Liver (tissue), 8 donors: ENCODE measurements at regions not wholly inside any gene's neighbourhood (a gene's known extent, or its start where the extent isn't known, plus 50 kb on each side); places are given as distances from the start of the nearest gene placed in this dataset.

ENCODE experiments used
- DNase-seq: peaks from one replicate; pipeline ENCODE4 v3.0.0-alpha.2; 2017; ENCODE audit warnings: low spot score
- H3K27ac ChIP-seq, 2 donors: one replicate each; pipeline ENCODE4 v1.7.0; 2013; ENCODE audit warnings: inconsistent platforms in 2 of 2, low read length in 2 of 2, control low read depth in 1 of 2, low read depth in 1 of 2, mild to moderate bottlenecking in 1 of 2
- H3K27me3 ChIP-seq, 4 donors: one replicate each; pipeline versions ENCODE4 v1.6.1 to v1.7.0; 2013; ENCODE audit warnings: low read length in 3 of 4, inconsistent platforms in 1 of 4, mild to moderate bottlenecking in 1 of 4, moderate library complexity in 1 of 4; ENCODE audit not compliant: control insufficient read depth in 4 of 4, insufficient read depth in 4 of 4
- H3K36me3 ChIP-seq, 4 donors: one replicate each; pipeline versions ENCODE4 v1.6.1 to v1.7.0; 2013; ENCODE audit warnings: low read length in 3 of 4, mild to moderate bottlenecking in 3 of 4, low read depth in 1 of 4, moderate library complexity in 1 of 4; ENCODE audit not compliant: control insufficient read depth in 4 of 4, insufficient read depth in 3 of 4
- H3K4me1 ChIP-seq, 4 donors: one replicate each; pipeline versions ENCODE4 v1.6.1 to v1.7.0; 2013; ENCODE audit warnings: low read length in 3 of 4, mild to moderate bottlenecking in 3 of 4, moderate library complexity in 1 of 4; ENCODE audit not compliant: control insufficient read depth in 4 of 4, insufficient read depth in 4 of 4
- H3K4me3 ChIP-seq, 3 donors: one replicate each; pipeline versions ENCODE4 v1.6.1 to v1.7.0; 2013; ENCODE audit warnings: low read length in 3 of 3, control low read depth in 1 of 3, low read depth in 1 of 3, mild to moderate bottlenecking in 1 of 3
- H3K9ac ChIP-seq, 2 donors: one replicate each; pipeline ENCODE4 v1.7.0; 2013; ENCODE audit warnings: low read length in 2 of 2, mild to moderate bottlenecking in 2 of 2, moderate library complexity in 2 of 2, control low read depth in 1 of 2, low read depth in 1 of 2
- H3K9me3 ChIP-seq, 4 donors: one replicate each; pipeline versions ENCODE4 v1.6.1 to v1.7.0; 2013; ENCODE audit warnings: low read length in 3 of 4; ENCODE audit not compliant: control insufficient read depth in 4 of 4
- FOXA1 ChIP-seq: IDR thresholded peaks from 2 replicates; pipeline ENCODE4 v1.6.1; 2016; ENCODE audit warnings: antibody characterized with exemption
- FOXA2 ChIP-seq: IDR thresholded peaks from 2 replicates; pipeline ENCODE4 v1.6.1; 2016; ENCODE audit warnings: antibody characterized with exemption
- GABPA ChIP-seq, 2 donors: IDR thresholded peaks in 1 of 2; conservative IDR thresholded peaks in 1 of 2; 2 replicates each; pipeline ENCODE4 v1.6.1; 2016; ENCODE audit warnings: antibody characterized with exemption in 2 of 2, mild to moderate bottlenecking in 1 of 2, moderate library complexity in 1 of 2
- HNF4A ChIP-seq, 2 donors: conservative IDR thresholded peaks; 2 replicates each; pipeline ENCODE4 v1.6.1; 2016; ENCODE audit warnings: antibody characterized with exemption in 2 of 2, mild to moderate bottlenecking in 2 of 2
- HNF4G ChIP-seq: IDR thresholded peaks from 2 replicates; pipeline ENCODE4 v1.6.1; 2016; ENCODE audit warnings: antibody characterized with exemption
- NR2F2 ChIP-seq: IDR thresholded peaks from 2 replicates; pipeline ENCODE4 v1.6.1; 2016; ENCODE audit warnings: antibody characterized with exemption
- RAD21 ChIP-seq, 2 donors: IDR thresholded peaks; 2 replicates each; pipeline ENCODE4 v1.6.1; 2016; ENCODE audit warnings: antibody characterized with exemption in 2 of 2, mild to moderate bottlenecking in 2 of 2
- RXRA ChIP-seq, 2 donors: IDR thresholded peaks; 2 replicates each; pipeline ENCODE4 v1.6.1; 2017 to 2018; ENCODE audit warnings: antibody characterized with exemption in 2 of 2, mild to moderate bottlenecking in 1 of 2
- SP1 ChIP-seq: IDR thresholded peaks from 2 replicates; pipeline ENCODE4 v1.6.1; 2018; ENCODE audit warnings: antibody characterized with exemption, mild to moderate bottlenecking
- TAF1 ChIP-seq: conservative IDR thresholded peaks from 2 replicates; pipeline ENCODE4 v1.6.1; 2016; ENCODE audit warnings: antibody characterized with exemption, mild to moderate bottlenecking
- YY1 ChIP-seq: IDR thresholded peaks from 2 replicates; pipeline ENCODE4 v1.6.1; 2016; ENCODE audit warnings: antibody characterized with exemption, mild to moderate bottlenecking
- WGBS: extraction: QIAGEN DNeasy Blood & Tissue Kit; methylation state at CpG from one replicate; pipeline ENCODE4 v1.1.7; 2013; 5-methylcytosine and 5-hydroxymethylcytosine counted together
- TF ChIP-seq, protein P1 (sequence below): fragments of 150-350 bp; IDR thresholded peaks from 2 replicates; pipeline ENCODE4 v1.5.1; 2017; ENCODE audit warnings: improper control_type of control experiment, low read depth, low read length; ENCODE audit not compliant: missing input control
- TF ChIP-seq, protein P2 (sequence below): IDR thresholded peaks from 2 replicates; pipeline ENCODE4 v1.6.1; 2016; ENCODE audit warnings: antibody characterized with exemption
- TF ChIP-seq, protein P3 (sequence below): IDR thresholded peaks from 2 replicates; pipeline ENCODE4 v1.6.1; 2016; ENCODE audit warnings: antibody characterized with exemption, mild to moderate bottlenecking
- TF ChIP-seq, protein P4 (sequence below): IDR thresholded peaks from 2 replicates; pipeline ENCODE4 v1.6.1; 2016; ENCODE audit warnings: antibody characterized with exemption
- donor health status: healthy.
- donor health status: healthy.
- donor health status: healthy.
- donor health status: healthy.
- donor health status: healthy.

DNA sequence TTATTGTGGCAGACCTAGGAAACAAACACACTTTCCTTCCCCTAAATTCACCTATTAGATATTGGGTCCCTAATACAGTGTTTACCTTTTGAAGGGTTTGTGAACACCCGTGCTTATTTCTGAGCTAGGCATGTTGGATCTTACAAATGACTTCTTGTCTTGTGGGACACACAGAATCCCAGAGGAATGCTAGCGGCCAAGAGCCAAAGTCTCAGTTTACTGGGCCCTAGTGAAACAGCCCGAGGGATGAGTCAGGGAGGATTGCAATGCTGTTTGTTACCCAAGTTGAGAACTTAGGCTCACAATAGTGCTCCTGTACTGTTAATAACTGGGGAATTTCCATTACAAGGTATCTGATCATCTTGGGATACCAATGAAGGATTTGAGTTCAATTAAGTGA lies 100.1 kb upstream of the AKT3 start:
- Histone ChIP-seq H3K36me3 (no peaks in the 10 kb centered on the region), H3K27me3 (peaks cover 0 to 4% (median 0%) of the 10 kb centered on the region in 4 donors), H3K9ac (no peak overlapping the region), H3K9me3 (no peaks in the 10 kb centered on the region), H3K4me1 (no peaks in the 10 kb centered on the region), H3K27ac (no peak overlapping the region), H3K4me3 (no peak overlapping the region)
- WGBS, result 77% methylated on average over 3 of the region's 3 CpGs
- TF ChIP-seq FOXA2 (no peak), TAF1 (no peak)
- DNase-seq, result no peak

DNA sequence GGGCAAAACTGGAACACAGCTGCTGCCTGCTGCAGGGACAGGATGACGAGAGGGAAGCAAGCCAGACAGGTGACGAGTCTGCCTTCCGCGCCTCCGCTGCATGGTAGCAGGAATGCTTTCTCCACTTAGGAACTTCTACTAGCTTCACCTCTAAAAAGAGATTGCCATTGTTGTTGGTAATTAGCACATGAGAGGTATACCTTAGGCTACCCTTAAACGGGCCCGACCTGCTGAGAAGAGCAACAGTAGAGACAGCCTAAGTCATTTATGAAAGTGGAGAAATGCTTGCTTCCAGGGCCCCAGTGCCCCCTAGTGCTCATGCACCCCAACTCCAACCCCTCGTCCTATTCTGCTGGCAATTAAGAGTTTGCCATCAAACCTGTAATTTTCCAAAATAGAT lies 96.9 kb upstream of the AKT3 start:
- H3K36me3 ChIP-seq, result no peaks in the 10 kb centered on the region
- H3K27me3 ChIP-seq, result peaks cover 0 to 4% (median 2%) of the 10 kb centered on the region in 4 donors
- H3K4me1 ChIP-seq, result no peaks in the 10 kb centered on the region
- no peaks in the 10 kb centered on the region for H3K9me3 ChIP-seq
- no peak for DNase-seq
- H3K27ac ChIP-seq, result no peak overlapping the region
- 83% methylated on average over 8 of the region's 8 CpGs for WGBS
- H3K9ac ChIP-seq, result no peak overlapping the region
- TF ChIP-seq TAF1 (no peak), YY1 (no peak), RAD21 (IDR thresholded peaks at IDR 0.05) (peak; percentile 34 to 60), FOXA1 (no peak), HNF4G (no peak)
- TF ChIP-seq, protein P1, sequence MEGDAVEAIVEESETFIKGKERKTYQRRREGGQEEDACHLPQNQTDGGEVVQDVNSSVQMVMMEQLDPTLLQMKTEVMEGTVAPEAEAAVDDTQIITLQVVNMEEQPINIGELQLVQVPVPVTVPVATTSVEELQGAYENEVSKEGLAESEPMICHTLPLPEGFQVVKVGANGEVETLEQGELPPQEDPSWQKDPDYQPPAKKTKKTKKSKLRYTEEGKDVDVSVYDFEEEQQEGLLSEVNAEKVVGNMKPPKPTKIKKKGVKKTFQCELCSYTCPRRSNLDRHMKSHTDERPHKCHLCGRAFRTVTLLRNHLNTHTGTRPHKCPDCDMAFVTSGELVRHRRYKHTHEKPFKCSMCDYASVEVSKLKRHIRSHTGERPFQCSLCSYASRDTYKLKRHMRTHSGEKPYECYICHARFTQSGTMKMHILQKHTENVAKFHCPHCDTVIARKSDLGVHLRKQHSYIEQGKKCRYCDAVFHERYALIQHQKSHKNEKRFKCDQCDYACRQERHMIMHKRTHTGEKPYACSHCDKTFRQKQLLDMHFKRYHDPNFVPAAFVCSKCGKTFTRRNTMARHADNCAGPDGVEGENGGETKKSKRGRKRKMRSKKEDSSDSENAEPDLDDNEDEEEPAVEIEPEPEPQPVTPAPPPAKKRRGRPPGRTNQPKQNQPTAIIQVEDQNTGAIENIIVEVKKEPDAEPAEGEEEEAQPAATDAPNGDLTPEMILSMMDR, result peak; percentile 29
- TF ChIP-seq, protein P2, sequence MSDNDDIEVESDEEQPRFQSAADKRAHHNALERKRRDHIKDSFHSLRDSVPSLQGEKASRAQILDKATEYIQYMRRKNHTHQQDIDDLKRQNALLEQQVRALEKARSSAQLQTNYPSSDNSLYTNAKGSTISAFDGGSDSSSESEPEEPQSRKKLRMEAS, result no peak
- H3K4me3 ChIP-seq, result no peak overlapping the region

DNA sequence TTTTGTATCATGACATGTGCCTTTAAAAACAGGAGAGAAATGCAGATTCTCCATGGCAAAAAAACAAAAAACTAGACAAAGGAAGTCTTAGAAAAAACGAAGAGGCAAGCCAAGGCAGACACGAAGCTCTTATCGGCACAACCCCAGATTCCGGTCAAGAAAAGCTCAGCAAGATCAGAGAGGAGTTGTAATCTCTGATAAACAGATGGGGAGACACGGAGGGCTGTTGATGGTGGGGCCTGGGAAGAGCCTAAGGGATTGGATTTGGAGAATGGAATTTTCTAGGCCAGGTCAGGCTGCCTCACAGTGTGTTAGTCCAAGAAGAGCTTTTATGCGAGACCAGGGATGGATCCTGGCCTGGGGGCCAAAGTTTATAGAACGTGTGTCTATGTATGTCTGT lies 96.2 kb upstream of the AKT3 start:
- Histone ChIP-seq H3K9ac (no peak overlapping the region), H3K4me1 (no peaks in the 10 kb centered on the region), H3K9me3 (no peaks in the 10 kb centered on the region), H3K4me3 (no peak overlapping the region), H3K27ac (no peak overlapping the region), H3K27me3 (peaks cover 0 to 6% (median 2%) of the 10 kb centered on the region in 4 donors), H3K36me3 (no peaks in the 10 kb centered on the region)
- no peak for DNase-seq
- whole genome bisulfite sequencing, result 65% methylated on average over 7 of the region's 7 CpGs
- no peak for TF ChIP-seq HNF4A (conservative IDR thresholded peaks at IDR 0.05)
- no peak for TF ChIP-seq FOXA1
- no peak for TF ChIP-seq NR2F2

DNA sequence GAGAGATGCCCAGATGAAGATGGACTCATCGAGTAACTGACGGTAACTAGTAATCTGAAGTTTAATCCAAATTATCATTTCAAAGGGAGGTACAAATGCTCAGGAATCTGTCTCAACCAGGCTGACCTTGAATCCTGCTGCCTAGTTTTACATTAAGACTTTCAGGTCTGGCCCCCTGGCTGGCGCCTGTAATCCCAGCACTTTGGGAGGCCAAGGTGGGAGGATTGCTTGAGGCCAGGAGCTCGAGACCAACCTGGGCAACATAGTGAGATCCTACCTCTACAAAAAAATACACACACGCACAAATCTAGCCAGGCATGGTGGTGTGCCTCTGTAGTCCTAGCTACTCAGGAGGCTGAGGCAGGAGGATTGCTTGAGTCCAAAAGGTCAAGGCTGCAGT lies 95.7 kb upstream of the AKT3 start:
- peaks cover 0 to 11% (median 2%) of the 10 kb centered on the region in 4 donors for H3K27me3 ChIP-seq
- TF ChIP-seq RXRA (IDR thresholded peaks at IDR 0.05) (no peak), GABPA (IDR thresholded peaks at IDR 0.05 in 1 of 2, conservative IDR thresholded peaks at IDR 0.05 in 1 of 2) (no peak), NR2F2 (no peak), HNF4G (no peak), SP1 (no peak)
- TF ChIP-seq, protein P1, result no peak
- TF ChIP-seq, protein P3, sequence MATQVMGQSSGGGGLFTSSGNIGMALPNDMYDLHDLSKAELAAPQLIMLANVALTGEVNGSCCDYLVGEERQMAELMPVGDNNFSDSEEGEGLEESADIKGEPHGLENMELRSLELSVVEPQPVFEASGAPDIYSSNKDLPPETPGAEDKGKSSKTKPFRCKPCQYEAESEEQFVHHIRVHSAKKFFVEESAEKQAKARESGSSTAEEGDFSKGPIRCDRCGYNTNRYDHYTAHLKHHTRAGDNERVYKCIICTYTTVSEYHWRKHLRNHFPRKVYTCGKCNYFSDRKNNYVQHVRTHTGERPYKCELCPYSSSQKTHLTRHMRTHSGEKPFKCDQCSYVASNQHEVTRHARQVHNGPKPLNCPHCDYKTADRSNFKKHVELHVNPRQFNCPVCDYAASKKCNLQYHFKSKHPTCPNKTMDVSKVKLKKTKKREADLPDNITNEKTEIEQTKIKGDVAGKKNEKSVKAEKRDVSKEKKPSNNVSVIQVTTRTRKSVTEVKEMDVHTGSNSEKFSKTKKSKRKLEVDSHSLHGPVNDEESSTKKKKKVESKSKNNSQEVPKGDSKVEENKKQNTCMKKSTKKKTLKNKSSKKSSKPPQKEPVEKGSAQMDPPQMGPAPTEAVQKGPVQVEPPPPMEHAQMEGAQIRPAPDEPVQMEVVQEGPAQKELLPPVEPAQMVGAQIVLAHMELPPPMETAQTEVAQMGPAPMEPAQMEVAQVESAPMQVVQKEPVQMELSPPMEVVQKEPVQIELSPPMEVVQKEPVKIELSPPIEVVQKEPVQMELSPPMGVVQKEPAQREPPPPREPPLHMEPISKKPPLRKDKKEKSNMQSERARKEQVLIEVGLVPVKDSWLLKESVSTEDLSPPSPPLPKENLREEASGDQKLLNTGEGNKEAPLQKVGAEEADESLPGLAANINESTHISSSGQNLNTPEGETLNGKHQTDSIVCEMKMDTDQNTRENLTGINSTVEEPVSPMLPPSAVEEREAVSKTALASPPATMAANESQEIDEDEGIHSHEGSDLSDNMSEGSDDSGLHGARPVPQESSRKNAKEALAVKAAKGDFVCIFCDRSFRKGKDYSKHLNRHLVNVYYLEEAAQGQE, result no peak
- TF ChIP-seq, protein P4, sequence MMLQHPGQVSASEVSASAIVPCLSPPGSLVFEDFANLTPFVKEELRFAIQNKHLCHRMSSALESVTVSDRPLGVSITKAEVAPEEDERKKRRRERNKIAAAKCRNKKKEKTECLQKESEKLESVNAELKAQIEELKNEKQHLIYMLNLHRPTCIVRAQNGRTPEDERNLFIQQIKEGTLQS, result no peak
- H3K4me1 ChIP-seq, result no peaks in the 10 kb centered on the region
- peaks cover 0 to under 1% (median 0%) of the 10 kb centered on the region in 4 donors for H3K9me3 ChIP-seq
- H3K9ac ChIP-seq, result no peak overlapping the region
- no peaks in the 10 kb centered on the region for H3K36me3 ChIP-seq
- H3K4me3 ChIP-seq, result no peak overlapping the region
- 93% methylated on average over 5 of the region's 5 CpGs for WGBS
- DNase-seq, result no peak
- no peak overlapping the region for H3K27ac ChIP-seq
